IMR-90 (cell line): ENCODE measurements at regions not wholly inside any gene's neighbourhood (a gene's known extent, or its start where the extent isn't known, plus 50 kb on each side); places are given as distances from the start of the nearest gene placed in this dataset.

Experiments
- ATAC-seq: fragments of 200-7000 bp; cut with Tn5 transposase; 2 replicates; pipeline ENCODE4 v1.9.1; 2020; ENCODE audit warnings: low read depth, mild to moderate bottlenecking, moderate library complexity
- BruUV-seq: library from RNA; stranded (reverse); fragments of 400-500 nt; replicated peaks from 2 replicates; lab custom pipeline; 2021; lab: Mats Ljungman, UMichigan
- CTCF ChIA-PET: fragments of 300-600 bp; formaldehyde crosslinking; extraction: SDS; loops from one replicate; lab custom pipeline; 2021; ENCODE audit warnings: antibody characterized with exemption; lab: Yijun Ruan, JAX
- POLR2A ChIA-PET: fragments of 300-600 bp; sonication (Branson Sonifier 250); formaldehyde crosslinking; loops from one replicate; lab custom pipeline; 2022; ENCODE audit warnings: antibody characterized with exemption; ENCODE audit not compliant: unreplicated experiment; lab: Charles Lee
- DNase-seq: peaks from one replicate; pipeline ENCODE4 v3.0.0; 2013
- H2AFZ ChIP-seq: replicated peaks from 2 replicates; pipeline ENCODE3; 2013; ENCODE audit warnings: low read length, mild to moderate bottlenecking; ENCODE audit not compliant: poor library complexity
- H2AK5ac ChIP-seq: 2 replicates; pipeline ENCODE4 v1.6.1; 2013; ENCODE audit warnings: low read depth, low read length, inconsistent platforms
- H2AK9ac ChIP-seq: replicated peaks from 2 replicates; pipeline ENCODE3; 2013; ENCODE audit warnings: mild to moderate bottlenecking, low read depth, low read length, moderate library complexity; ENCODE audit not compliant: poor library complexity
- H2BK120ac ChIP-seq: 2 replicates; pipeline ENCODE4 v1.6.1; 2013; ENCODE audit warnings: low read depth, low read length, inconsistent platforms
- H2BK15ac ChIP-seq: 3 replicates; pipeline ENCODE4 v1.6.1; 2013; ENCODE audit warnings: low read depth, low read length, inconsistent platforms
- H2BK20ac ChIP-seq: 2 replicates; pipeline ENCODE4 v1.6.1; 2013; ENCODE audit warnings: low read depth, mild to moderate bottlenecking, inconsistent platforms, low read length, moderate library complexity
- H2BK5ac ChIP-seq: 2 replicates; pipeline ENCODE4 v1.6.1; 2013; ENCODE audit warnings: mild to moderate bottlenecking, low read depth, low read length, inconsistent platforms; ENCODE audit not compliant: poor library complexity, severe bottlenecking
- H3K14ac ChIP-seq: replicated peaks from 2 replicates; pipeline ENCODE4 v1.6.1; 2013; ENCODE audit warnings: low read depth, low read length, inconsistent platforms
- H3K18ac ChIP-seq: 2 replicates; pipeline ENCODE4 v1.6.1; 2013; ENCODE audit warnings: low read depth, low read length, control low read depth
- H3K23ac ChIP-seq: 2 replicates; pipeline ENCODE4 v1.6.1; 2013; ENCODE audit warnings: low read depth, low read length, inconsistent platforms
- H3K27ac ChIP-seq: 2 replicates; pipeline ENCODE4 v1.5.1; 2013; ENCODE audit warnings: mild to moderate bottlenecking, control low read depth, low read length; ENCODE audit not compliant: insufficient read depth
- H3K27me3 ChIP-seq: 2 replicates; pipeline ENCODE4 v1.6.1; 2013; ENCODE audit warnings: low read length; ENCODE audit not compliant: control insufficient read depth, insufficient read depth
- H3K36me3 ChIP-seq: 2 replicates; pipeline ENCODE4 v1.6.1; 2013; ENCODE audit warnings: low read length, mixed read lengths; ENCODE audit not compliant: control insufficient read depth, insufficient read depth
- H3K4ac ChIP-seq: 2 replicates; pipeline ENCODE4 v1.6.1; 2013; ENCODE audit warnings: low read depth, low read length, inconsistent platforms
- H3K4me1 ChIP-seq: 2 replicates; pipeline ENCODE4 v1.6.1; 2013; ENCODE audit warnings: low read length, mixed read lengths; ENCODE audit not compliant: control insufficient read depth, insufficient read depth
- H3K4me2 ChIP-seq: 2 replicates; pipeline ENCODE4 v1.6.1; 2013; ENCODE audit warnings: low read depth, mild to moderate bottlenecking, control low read depth, low read length, moderate library complexity
- H3K4me3 ChIP-seq: 2 replicates; pipeline ENCODE4 v1.5.1; 2013; ENCODE audit warnings: low read depth, mild to moderate bottlenecking, control low read depth, low read length, moderate library complexity; ENCODE audit not compliant: insufficient read depth
- H3K56ac ChIP-seq: 2 replicates; pipeline ENCODE4 v1.6.1; 2013; ENCODE audit warnings: low read length, inconsistent platforms; ENCODE audit not compliant: insufficient read depth; ENCODE audit errors: extremely low read depth
- H3K79me1 ChIP-seq, 2 experiments: 2 replicates each; pipeline ENCODE4 v1.6.1; 2013; ENCODE audit warnings: low read length in 2 of 2, inconsistent platforms in 1 of 2, low read depth in 1 of 2
- H3K9ac ChIP-seq: 2 replicates; pipeline ENCODE4 v1.6.1; 2013; ENCODE audit warnings: low read depth, low read length, control low read depth
- H3K9me1 ChIP-seq: 2 replicates; pipeline ENCODE4 v1.6.1; 2013; ENCODE audit warnings: low read length, inconsistent platforms; ENCODE audit not compliant: insufficient read depth
- H3K9me3 ChIP-seq: 2 replicates; pipeline ENCODE4 v1.6.1; 2013; ENCODE audit warnings: low read length; ENCODE audit not compliant: control insufficient read depth, insufficient read depth
- H4K20me1 ChIP-seq: 2 replicates; pipeline ENCODE4 v1.6.1; 2013; ENCODE audit warnings: low read length, inconsistent platforms; ENCODE audit not compliant: insufficient read depth
- H4K5ac ChIP-seq: 2 replicates; pipeline ENCODE4 v1.6.1; 2013; ENCODE audit warnings: mild to moderate bottlenecking, low read depth, low read length, control low read depth
- H4K8ac ChIP-seq, 2 experiments: 2 replicates each; pipeline ENCODE4 v1.6.1; 2013; ENCODE audit warnings: low read depth in 2 of 2, low read length in 2 of 2, control low read depth in 1 of 2, inconsistent platforms in 1 of 2
- H4K91ac ChIP-seq: 2 replicates; pipeline ENCODE4 v1.6.1; 2013; ENCODE audit warnings: low read depth, low read length, inconsistent platforms; ENCODE audit not compliant: insufficient read depth
- BHLHE40 ChIP-seq: fragments of 150-350 bp; IDR thresholded peaks from 2 replicates; pipeline ENCODE4 v1.6.1; 2016; ENCODE audit warnings: mild to moderate bottlenecking, low read depth, low read length
- FOS ChIP-seq: fragments of 150-350 bp; IDR thresholded peaks from 2 replicates; pipeline ENCODE4 v1.6.1; 2016; ENCODE audit warnings: low read depth, low read length
- WGBS, 2 experiments: methylation state at CpG; one replicate each; pipeline versions ENCODE4 v1.1.5 to v1.1.7; 2013; ENCODE audit warnings: missing lambda C conversion rate in 2 of 2; ENCODE audit not compliant: insufficient read length in 1 of 2; ENCODE audit errors: extremely low coverage in 2 of 2; 5-methylcytosine and 5-hydroxymethylcytosine counted together
- dilution Hi-C: fragments of 300-500 bp; cut with HindIII; formaldehyde crosslinking; loops from one replicate; pipeline ENCODE4 v1.14.3; 2018; ENCODE audit warnings: low sequenced_read_pairs; ENCODE audit not compliant: unreplicated experiment
- in situ Hi-C: fragments of 300-500 bp; cut with MboI; formaldehyde crosslinking; loops from 3 replicates; pipeline ENCODE4 v1.14.3; 2019; ENCODE audit warnings: low sequenced_read_pairs, inconsistent platforms, mixed read lengths
- intact Hi-C: fragments of 100-400 bp; cut with micrococcal nuclease; formaldehyde crosslinking; loops from 2 replicates; pipeline ENCODE4 v1.10.0; 2022

GRCh38 chr5:40365342-40366330, 314.1 kb upstream of the PTGER4 start (continued):
- TF ChIP-seq FOS, result no peak

- Histone ChIP-seq H2BK15ac (no peak overlapping the region), H3K14ac (no peak overlapping the region), H3K27ac (no peak overlapping the region), H3K56ac (no peak overlapping the region), H3K9ac (no peak overlapping the region), H3K4me1 (no peaks in the 10 kb centered on the region), H4K8ac (no peak overlapping the region), H2AFZ (no peak overlapping the region), H3K4me3 (no peak overlapping the region), H3K36me3 (no peaks in the 10 kb centered on the region), H2BK20ac (no peak overlapping the region), H3K4ac (no peak overlapping the region), H3K27me3 (no peaks in the 10 kb centered on the region), H4K5ac (no peak overlapping the region), H3K18ac (no peak overlapping the region), H3K23ac (no peak overlapping the region), H2AK5ac (no peak overlapping the region), H3K9me3 (no peaks in the 10 kb centered on the region), H3K9me1 (no peaks in the 10 kb centered on the region), H2BK120ac (no peak overlapping the region), H3K4me2 (no peak overlapping the region), H3K79me1 (no peaks in the 10 kb centered on the region), H2BK5ac (no peak overlapping the region), H4K20me1 (no peaks in the 10 kb centered on the region), H2AK9ac (no peak overlapping the region), H4K91ac (no peak overlapping the region)
- intact Hi-C loops (no loop called here), in situ Hi-C loops (no loop called here), dilution Hi-C loops (no loop called here)
- POLR2A ChIA-PET, result no interaction called here
- no CpG with 5 or more reads among the region's 3 CpGs for WGBS, 2 experiments
- CTCF ChIA-PET, result no interaction called here
- no peak for TF ChIP-seq BHLHE40
- ATAC-seq (no peak), DNase-seq (no peak)
- BruUV-seq, result no TSS peak
Observed at GRCh38 chr5:40364441-40364840, 315.3 kb upstream of the PTGER4 start.
